ENCODE measurements at regions not wholly inside any gene's neighbourhood (a gene's known extent, or its start where the extent isn't known, plus 50 kb on each side); places are given as distances from the start of the nearest gene placed in this dataset.

GRCh38 chr14:66043921-66044320 lies 442.2 kb upstream of the CCDC196 start:
- no peak for ATAC-seq
- no peaks in the 10 kb centered on the region for H3K27me3 Mint-ChIP-seq (ENCODE audit: insufficient read depth, low read depth, poor library complexity)
- no peak overlapping the region for H3K4me3 Mint-ChIP-seq

More at GRCh38 chr14:66043921-66044320, 442.2 kb upstream of the CCDC196 start:
- Mint-ChIP-seq H3K36me3 (ENCODE audit: low read depth) (no peaks in the 10 kb centered on the region), H3K9me3 (no peaks in the 10 kb centered on the region), H3K27ac (no peak overlapping the region), H3K4me1 (peaks cover 5% of the 10 kb centered on the region)
- no peak overlapping the region for H3K27ac ChIP-seq (ENCODE audit: low read depth)
- no peaks in the 10 kb centered on the region for H3K79me2 ChIP-seq (replicated peaks; ENCODE audit: insufficient read depth)
- H3K36me3 ChIP-seq (ENCODE audit: insufficient read depth): no peaks in the 10 kb centered on the region
- no peak overlapping the region for H3K4me3 ChIP-seq
- H4K20me1 ChIP-seq (replicated peaks; ENCODE audit: insufficient read depth): no peaks in the 10 kb centered on the region
- no peak overlapping the region for H3K4me2 ChIP-seq
- no peaks in the 10 kb centered on the region for H3K9me2 ChIP-seq (ENCODE audit: insufficient read depth)
- H3K27me3 ChIP-seq (ENCODE audit: insufficient read depth): no peaks in the 10 kb centered on the region
- no peak for DNase-seq (ENCODE audit: low spot score)
- H3F3A ChIP-seq (replicated peaks; ENCODE audit: low read depth): no peaks in the 10 kb centered on the region
- no peak overlapping the region for H2AFZ ChIP-seq
- TF ChIP-seq CREB1 (CRISPR knock-in tag; IDR thresholded peaks at IDR 0.05; ENCODE audit: low read depth) (no peak), JUNB (IDR thresholded peaks at IDR 0.05; ENCODE audit: unreplicated experiment) (no peak), STAT1 (IDR thresholded peaks at IDR 0.05; ENCODE audit: unreplicated experiment) (no peak), EZH2 (IDR thresholded peaks at IDR 0.05; ENCODE audit: low read depth, unreplicated experiment) (no peak), REST (IDR thresholded peaks at IDR 0.05; ENCODE audit: unreplicated experiment) (no peak), EZH2phosphoT487 (IDR thresholded peaks at IDR 0.05; ENCODE audit: unreplicated experiment) (no peak), ZNF462 (CRISPR knock-in tag; IDR thresholded peaks at IDR 0.05) (no peak), CTCF (conservative IDR thresholded peaks at IDR 0.05; ENCODE audit: low read depth in 2 of 2) (no peak), ETS1 (IDR thresholded peaks at IDR 0.05) (no peak), ZNF331 (CRISPR knock-in tag; IDR thresholded peaks at IDR 0.05; ENCODE audit: low read depth) (no peak), NANOG (IDR thresholded peaks at IDR 0.05; ENCODE audit: borderline replicate concordance) (no peak), ZNF114 (CRISPR knock-in tag; IDR thresholded peaks at IDR 0.05) (no peak)
- 0 out of 2 replicates have a peak, but pooled peaks cover 8% of the 10 kb centered on the region for H3K4me1 ChIP-seq (ENCODE audit: insufficient read depth)
